Karpas-422 (cell line): ENCODE measurements at regions not wholly inside any gene's neighbourhood (a gene's known extent, or its start where the extent isn't known, plus 50 kb on each side); places are given as distances from the start of the nearest gene placed in this dataset.

Experiments used
- DNase-seq: peaks from one replicate; pipeline ENCODE4 v3.0.0-alpha.2; 2015
- H2AFZ ChIP-seq: fragments of 200-600 bp; sonication (generic); 2 replicates; pipeline ENCODE4 v1.6.1; 2014; ENCODE audit warnings: antibody characterized with exemption, low read length, mixed read lengths
- H3K27ac ChIP-seq: fragments of 200-600 bp; sonication (generic); 2 replicates; pipeline ENCODE4 v1.5.1; 2014; ENCODE audit warnings: mild to moderate bottlenecking, low read length, moderate library complexity
- H3K27me3 ChIP-seq: fragments of 200-600 bp; sonication (generic); 2 replicates; pipeline ENCODE4 v1.6.1; 2014; ENCODE audit warnings: low read length, mixed read lengths
- H3K36me3 ChIP-seq: fragments of 200-600 bp; sonication (generic); 2 replicates; pipeline ENCODE4 v1.6.1; 2014; ENCODE audit warnings: low read length, mixed read lengths; ENCODE audit not compliant: insufficient read depth
- H3K4me1 ChIP-seq: fragments of 200-600 bp; sonication (generic); 2 replicates; pipeline ENCODE4 v1.6.1; 2014; ENCODE audit warnings: mild to moderate bottlenecking, low read length, mixed read lengths
- H3K4me2 ChIP-seq: fragments of 200-600 bp; sonication (generic); 2 replicates; pipeline ENCODE4 v1.6.1; 2014; ENCODE audit warnings: low read length, low read depth, mild to moderate bottlenecking; ENCODE audit not compliant: poor library complexity, severe bottlenecking
- H3K4me3 ChIP-seq: fragments of 200-600 bp; sonication (generic); 2 replicates; pipeline ENCODE4 v1.5.1; 2014; ENCODE audit warnings: mild to moderate bottlenecking, antibody characterized with exemption, low read length, mixed read lengths
- H3K79me2 ChIP-seq: fragments of 200-600 bp; sonication (generic); 2 replicates; pipeline ENCODE4 v1.6.1; 2014; ENCODE audit warnings: mild to moderate bottlenecking, low read length, mixed read lengths
- H3K9ac ChIP-seq: fragments of 200-600 bp; sonication (generic); 2 replicates; pipeline ENCODE4 v1.6.0; 2014; ENCODE audit warnings: low read length
- H3K9me2 ChIP-seq: fragments of 200-600 bp; sonication (generic), shearing (Covaris generic); replicated peaks from 2 replicates; pipeline ENCODE4 v1.6.0; 2014; ENCODE audit warnings: mild to moderate bottlenecking, low read length, moderate library complexity; ENCODE audit not compliant: insufficient read depth
- H3K9me3 ChIP-seq: fragments of 300-700, 200-600 bp; sonication (generic); 2 replicates; pipeline ENCODE4 v1.6.1; 2014; ENCODE audit warnings: low read length, mixed read lengths
- H4K20me1 ChIP-seq: fragments of 200-600 bp; sonication (generic); 2 replicates; pipeline ENCODE4 v1.6.1; 2014; ENCODE audit warnings: mild to moderate bottlenecking, antibody characterized with exemption, low read length, low read depth; ENCODE audit not compliant: insufficient read depth

DNA sequence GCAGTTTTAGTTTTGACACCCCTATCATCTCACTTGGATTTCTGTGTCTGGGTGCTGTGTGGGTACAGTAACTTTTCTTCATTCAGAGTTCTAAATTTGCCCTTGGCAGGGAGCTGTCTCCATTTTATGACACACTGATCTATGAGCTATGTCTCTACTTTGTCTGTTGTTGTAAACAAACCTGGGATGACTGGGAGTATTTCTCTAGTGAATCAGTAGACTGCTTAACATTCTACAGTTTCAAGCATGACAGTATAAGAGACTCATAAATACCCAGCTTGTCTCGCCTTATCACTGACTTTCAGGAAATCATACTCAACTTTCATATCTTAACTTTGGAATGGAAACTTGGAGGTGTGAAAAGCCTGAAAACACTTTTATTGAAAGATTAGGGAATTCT, 212.1 kb upstream of the NUDT12 start:
- no peaks in the 10 kb centered on the region for H3K36me3 ChIP-seq
- H3K27me3 ChIP-seq, result no peaks in the 10 kb centered on the region
- H3K9me2 ChIP-seq, result 0 out of 2 replicates have a peak, but pooled peaks cover 5% of the 10 kb centered on the region
- H3K79me2 ChIP-seq, result no peaks in the 10 kb centered on the region
- no peak overlapping the region for H3K4me3 ChIP-seq
- no peak overlapping the region for H3K27ac ChIP-seq
- H4K20me1 ChIP-seq, result no peaks in the 10 kb centered on the region
- DNase-seq, result no peak
- no peak overlapping the region for H3K9ac ChIP-seq
- H3K9me3 ChIP-seq, result peaks cover 9% of the 10 kb centered on the region; the same call in 1 of the 2 replicates
- no peak overlapping the region for H2AFZ ChIP-seq
- no peak overlapping the region for H3K4me2 ChIP-seq
- no peaks in the 10 kb centered on the region for H3K4me1 ChIP-seq

DNA sequence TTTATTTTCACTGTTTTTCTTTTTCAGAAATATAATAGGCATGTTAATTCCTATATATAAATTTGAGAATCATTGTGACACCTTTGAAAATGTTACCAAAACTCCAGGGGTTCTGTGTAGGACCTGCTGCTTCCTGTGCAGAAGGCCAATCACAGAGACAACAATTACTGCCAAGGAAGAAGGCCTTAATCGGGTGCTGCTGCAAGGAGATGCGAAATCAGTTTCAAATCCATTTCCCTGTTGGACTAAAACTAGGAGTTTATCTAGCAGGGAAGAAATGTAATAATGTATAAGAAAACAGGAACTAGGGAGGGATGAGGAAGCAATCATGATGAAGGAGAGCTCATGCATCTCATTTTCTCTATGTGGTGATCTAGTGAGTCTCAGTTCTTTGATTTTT, 209.7 kb upstream of the NUDT12 start:
- H3K4me3 ChIP-seq, result no peak overlapping the region
- no peak for DNase-seq
- H3K27me3 ChIP-seq, result no peaks in the 10 kb centered on the region
- H2AFZ ChIP-seq, result no peak overlapping the region
- H3K27ac ChIP-seq, result no peak overlapping the region
- peaks cover 9% of the 10 kb centered on the region; the same call in 1 of the 2 replicates for H3K9me3 ChIP-seq
- no peaks in the 10 kb centered on the region for H3K36me3 ChIP-seq
- H3K4me2 ChIP-seq, result no peak overlapping the region
- no peaks in the 10 kb centered on the region for H3K79me2 ChIP-seq
- no peaks in the 10 kb centered on the region for H4K20me1 ChIP-seq
- H3K9me2 ChIP-seq, result 0 out of 2 replicates have a peak, but pooled peaks cover 8% of the 10 kb centered on the region
- no peaks in the 10 kb centered on the region for H3K4me1 ChIP-seq
- no peak overlapping the region for H3K9ac ChIP-seq

DNA sequence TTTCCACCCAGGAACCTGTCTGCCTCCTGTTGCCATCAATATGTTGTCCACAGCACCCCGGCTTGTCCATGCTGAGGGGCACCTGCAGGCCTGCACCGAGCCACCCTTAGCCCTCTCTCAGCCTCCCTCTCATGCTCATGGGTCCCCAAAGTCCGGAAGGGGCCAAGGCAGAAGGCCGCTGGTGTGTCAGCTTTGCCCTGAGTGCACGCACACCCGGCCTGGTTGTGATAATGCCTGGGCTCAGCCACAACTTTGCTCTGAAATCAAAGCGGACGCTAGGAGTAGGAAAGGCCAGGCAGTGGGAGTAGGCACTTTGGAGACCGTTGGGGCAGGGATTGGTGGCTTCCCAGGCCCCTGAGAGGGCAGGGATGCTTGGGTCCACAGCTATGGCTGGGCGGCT, 201.8 kb upstream of the NUDT12 start:
- no peak overlapping the region for H3K27ac ChIP-seq
- no peaks in the 10 kb centered on the region for H3K27me3 ChIP-seq
- no peak overlapping the region for H3K9ac ChIP-seq
- H2AFZ ChIP-seq, result no peak overlapping the region
- H3K9me3 ChIP-seq, result no peaks in the 10 kb centered on the region
- no peaks in the 10 kb centered on the region for H4K20me1 ChIP-seq
- no peaks in the 10 kb centered on the region for H3K79me2 ChIP-seq
- H3K4me1 ChIP-seq, result no peaks in the 10 kb centered on the region
- H3K36me3 ChIP-seq, result no peaks in the 10 kb centered on the region
- DNase-seq, result no peak
- H3K9me2 ChIP-seq, result peaks cover 3% of the 10 kb centered on the region; the same call in 1 of the 2 replicates
- no peak overlapping the region for H3K4me3 ChIP-seq
- H3K4me2 ChIP-seq, result no peak overlapping the region

DNA sequence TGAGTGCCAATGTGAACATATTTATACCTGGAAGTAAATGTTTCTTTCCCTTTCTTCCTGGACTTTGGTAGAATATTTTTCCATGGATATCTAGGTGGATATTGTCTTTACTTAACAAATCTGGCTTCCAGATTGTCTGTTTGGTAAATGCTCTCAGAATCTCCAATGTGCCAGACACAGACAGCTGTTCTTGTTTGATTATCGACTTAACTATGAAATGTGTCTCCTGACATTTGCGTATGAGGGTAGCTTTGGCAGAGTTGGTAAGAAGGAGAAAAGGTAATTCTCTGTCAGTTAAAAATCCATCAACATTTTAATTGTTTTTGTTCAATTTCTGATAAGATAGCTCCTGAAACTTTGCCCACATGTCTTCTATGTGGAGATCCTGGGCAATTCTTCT, 196.4 kb upstream of the NUDT12 start:
- Histone ChIP-seq H3K27ac (no peak overlapping the region), H3K4me2 (no peak overlapping the region), H3K4me1 (no peaks in the 10 kb centered on the region), H3K9me3 (no peaks in the 10 kb centered on the region), H2AFZ (no peak overlapping the region), H3K9ac (no peak overlapping the region), H4K20me1 (no peaks in the 10 kb centered on the region), H3K36me3 (no peaks in the 10 kb centered on the region), H3K79me2 (no peaks in the 10 kb centered on the region), H3K4me3 (no peak overlapping the region), H3K9me2 (no peaks in the 10 kb centered on the region; the same call in 1 of the 2 replicates), H3K27me3 (no peaks in the 10 kb centered on the region)
- DNase-seq, result no peak

DNA sequence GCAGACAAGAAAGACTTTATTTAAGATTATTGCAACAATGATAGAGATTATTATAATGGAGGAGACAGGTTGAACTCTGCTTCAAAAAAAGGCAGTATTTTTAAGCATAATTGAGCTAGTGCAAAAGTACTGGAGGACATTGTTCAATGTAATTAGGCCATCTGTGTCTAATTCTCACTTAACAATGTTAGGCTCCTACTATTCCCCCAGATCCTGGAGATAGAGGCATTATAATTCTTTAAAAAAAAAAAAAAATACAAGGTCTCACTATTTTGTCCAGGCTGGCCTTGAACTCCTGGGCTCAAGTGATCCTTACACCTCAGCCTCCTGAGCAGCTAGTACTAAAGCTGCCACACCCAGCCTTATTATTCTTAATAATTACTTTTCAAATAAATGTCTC, 193.4 kb upstream of the NUDT12 start:
- no peaks in the 10 kb centered on the region for H3K79me2 ChIP-seq
- H3K9me3 ChIP-seq, result no peaks in the 10 kb centered on the region
- no peak overlapping the region for H3K27ac ChIP-seq
- H3K9ac ChIP-seq, result no peak overlapping the region
- no peaks in the 10 kb centered on the region for H3K4me1 ChIP-seq
- no peak overlapping the region for H2AFZ ChIP-seq
- H3K4me3 ChIP-seq, result no peak overlapping the region
- H3K4me2 ChIP-seq, result no peak overlapping the region
- no peak for DNase-seq
- no peaks in the 10 kb centered on the region; the same call in 1 of the 2 replicates for H3K9me2 ChIP-seq
- H3K27me3 ChIP-seq, result no peaks in the 10 kb centered on the region
- H3K36me3 ChIP-seq, result no peaks in the 10 kb centered on the region
- no peaks in the 10 kb centered on the region for H4K20me1 ChIP-seq

DNA sequence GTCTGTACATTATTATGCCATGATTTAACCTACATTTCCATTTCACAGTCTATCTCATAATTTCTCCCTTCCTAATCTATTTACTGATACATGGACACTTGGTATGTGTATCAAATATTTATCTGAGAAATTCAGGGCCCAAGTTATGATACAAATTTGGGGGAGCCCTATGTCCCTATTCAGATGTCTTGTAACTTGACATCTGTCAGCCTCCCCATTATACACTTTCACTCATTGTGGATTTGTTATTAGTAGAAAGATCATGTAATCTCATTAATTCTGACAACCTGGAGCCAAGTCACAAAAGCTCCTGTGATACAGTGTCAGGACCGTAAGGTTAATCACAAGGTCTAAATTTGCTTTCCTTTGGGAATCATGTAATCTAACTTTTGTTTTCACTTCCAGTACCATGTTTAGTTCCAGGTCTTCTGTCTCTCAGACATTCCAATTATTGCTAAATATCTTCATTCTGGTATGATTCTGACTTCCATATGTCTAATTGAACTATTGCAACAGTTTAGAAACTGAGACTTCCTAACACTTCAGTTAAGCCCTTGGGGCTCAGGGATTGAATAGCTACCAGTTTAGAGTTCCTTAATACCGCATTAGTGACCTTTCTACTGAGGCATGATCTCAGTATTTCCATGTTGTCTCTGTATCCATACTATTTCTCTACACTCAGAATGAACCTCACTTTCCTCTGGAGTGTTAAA, 182.9 kb upstream of the NUDT12 start:
- Histone ChIP-seq H3K9ac (no peak overlapping the region), H3K9me3 (no peaks in the 10 kb centered on the region), H3K27me3 (no peaks in the 10 kb centered on the region; the same call in 1 of the 2 replicates), H3K27ac (no peak overlapping the region), H3K36me3 (no peaks in the 10 kb centered on the region), H3K4me1 (no peaks in the 10 kb centered on the region), H3K9me2 (no peaks in the 10 kb centered on the region), H4K20me1 (no peaks in the 10 kb centered on the region), H2AFZ (no peak overlapping the region), H3K4me3 (no peak overlapping the region), H3K79me2 (no peaks in the 10 kb centered on the region), H3K4me2 (no peak overlapping the region)
- no peak for DNase-seq

DNA sequence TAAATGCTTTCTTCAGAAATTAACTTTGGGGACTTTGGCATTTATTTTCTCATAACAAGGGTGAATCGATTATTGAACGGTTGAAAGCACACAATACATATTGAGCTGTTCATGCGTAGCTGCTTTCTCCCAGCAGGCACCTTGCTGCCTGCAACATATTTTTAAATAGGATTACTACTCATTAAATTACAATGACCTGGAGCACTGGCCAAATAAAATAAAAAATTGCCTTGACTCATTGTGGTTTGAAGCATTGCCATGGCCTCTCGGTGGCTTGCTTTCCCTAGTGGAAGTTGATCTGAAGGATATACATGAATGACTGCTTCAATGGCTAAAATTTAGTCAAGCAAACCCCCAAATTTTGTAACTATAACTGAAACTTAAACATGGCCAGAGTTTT, 181.6 kb upstream of the NUDT12 start:
- Histone ChIP-seq H3K9me2 (no peaks in the 10 kb centered on the region), H2AFZ (no peak overlapping the region), H3K9me3 (peaks cover 3% of the 10 kb centered on the region; the same call in 1 of the 2 replicates), H3K4me2 (no peak overlapping the region), H3K27me3 (no peaks in the 10 kb centered on the region; the same call in 1 of the 2 replicates), H4K20me1 (no peaks in the 10 kb centered on the region), H3K79me2 (no peaks in the 10 kb centered on the region), H3K36me3 (no peaks in the 10 kb centered on the region), H3K27ac (no peak overlapping the region), H3K9ac (no peak overlapping the region), H3K4me1 (no peaks in the 10 kb centered on the region), H3K4me3 (no peak overlapping the region)
- no peak for DNase-seq

DNA sequence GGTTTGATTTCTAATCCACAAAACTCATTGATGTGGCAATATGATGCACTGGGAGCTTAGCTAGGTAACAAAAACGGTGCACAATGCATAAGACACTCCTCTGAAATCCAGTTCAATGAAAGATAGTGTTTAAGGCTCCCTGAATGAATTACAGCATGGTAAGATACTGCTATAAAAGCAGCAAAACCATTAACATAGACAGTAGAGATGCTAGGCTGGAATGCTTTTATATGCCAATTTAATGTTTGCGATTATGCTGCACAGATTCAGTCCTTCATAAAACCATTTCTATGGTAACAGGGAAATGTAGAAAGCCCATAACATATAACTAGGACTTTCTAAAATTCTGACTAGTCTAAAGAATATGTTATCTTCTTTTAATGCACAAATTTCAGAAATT, 180.8 kb upstream of the NUDT12 start:
- Histone ChIP-seq H3K27me3 (no peaks in the 10 kb centered on the region; the same call in 1 of the 2 replicates), H3K9me2 (no peaks in the 10 kb centered on the region), H3K9ac (no peak overlapping the region), H3K27ac (no peak overlapping the region), H2AFZ (no peak overlapping the region), H3K9me3 (peaks cover 5% of the 10 kb centered on the region; the same call in 1 of the 2 replicates), H3K4me2 (no peak overlapping the region), H4K20me1 (no peaks in the 10 kb centered on the region), H3K4me1 (no peaks in the 10 kb centered on the region), H3K36me3 (no peaks in the 10 kb centered on the region), H3K4me3 (no peak overlapping the region), H3K79me2 (no peaks in the 10 kb centered on the region)
- DNase-seq, result no peak
